ENCODE measurements at regions not wholly inside any gene's neighbourhood (a gene's known extent, or its start where the extent isn't known, plus 50 kb on each side); places are given as distances from the start of the nearest gene placed in this dataset.

GRCh38 chrY:8202837-8203236 lies 1134.4 kb upstream of the TSPY4 start:
- no peak for DNase-seq (ENCODE audit: extremely low read depth in 1 of 11, low read depth in 9 of 11, low spot score in 4 of 11)

DNA sequence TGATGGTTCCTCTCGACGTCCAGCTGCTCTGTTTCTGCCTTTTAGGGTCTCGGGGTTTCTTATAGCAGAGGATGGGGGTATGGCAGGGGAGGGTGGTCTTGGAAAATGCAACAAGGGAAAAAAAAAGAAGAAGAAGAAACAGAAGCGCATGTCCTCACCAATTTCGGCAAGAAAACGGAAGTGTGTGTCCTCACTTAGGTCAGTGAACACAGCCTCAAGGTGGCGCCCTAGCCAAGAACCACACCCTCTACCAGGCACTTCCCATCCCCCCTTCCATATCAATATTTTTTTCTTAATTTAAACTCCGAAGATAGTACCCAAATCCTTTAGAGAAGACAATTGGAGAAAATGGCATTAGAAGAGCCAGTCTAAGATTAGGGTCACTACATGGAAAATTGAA lies 1096.1 kb upstream of the TSPY4 start:
- no peak for DNase-seq (ENCODE audit: extremely low read depth in 1 of 11, low read depth in 9 of 11, low spot score in 4 of 11)

GRCh38 chrY:8273807-8274206 lies 1063.5 kb upstream of the TSPY4 start:
- DNase-seq (ENCODE audit: extremely low read depth in 1 of 11, low read depth in 9 of 11, low spot score in 4 of 11): no peak

GRCh38 chrY:8305021-8305420 lies 1032.2 kb upstream of the TSPY4 start:
- DNase-seq (ENCODE audit: extremely low read depth in 1 of 11, low read depth in 9 of 11, low spot score in 4 of 11): no peak

DNA sequence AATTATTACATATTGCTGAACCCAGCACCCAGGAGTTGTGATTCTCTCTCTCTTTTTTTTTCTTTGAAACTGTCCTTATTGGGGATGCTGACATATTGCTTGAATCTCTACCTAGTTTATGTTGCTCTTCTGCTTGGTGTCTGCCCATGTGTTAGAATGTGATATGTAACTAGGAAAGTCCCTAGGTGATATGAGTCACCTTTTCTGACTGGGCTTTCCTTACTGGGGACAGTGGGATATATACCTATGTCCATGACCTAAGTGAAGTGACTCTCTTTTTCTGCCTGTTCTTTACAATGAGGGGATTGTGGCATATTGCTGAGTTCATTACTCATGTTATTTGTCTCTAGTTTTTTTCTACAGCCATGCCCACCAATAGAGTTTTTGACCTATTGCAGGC lies 1013.2 kb upstream of the TSPY4 start:
- no peak for DNase-seq (ENCODE audit: extremely low read depth in 1 of 11, low read depth in 9 of 11, low spot score in 4 of 11)

DNA sequence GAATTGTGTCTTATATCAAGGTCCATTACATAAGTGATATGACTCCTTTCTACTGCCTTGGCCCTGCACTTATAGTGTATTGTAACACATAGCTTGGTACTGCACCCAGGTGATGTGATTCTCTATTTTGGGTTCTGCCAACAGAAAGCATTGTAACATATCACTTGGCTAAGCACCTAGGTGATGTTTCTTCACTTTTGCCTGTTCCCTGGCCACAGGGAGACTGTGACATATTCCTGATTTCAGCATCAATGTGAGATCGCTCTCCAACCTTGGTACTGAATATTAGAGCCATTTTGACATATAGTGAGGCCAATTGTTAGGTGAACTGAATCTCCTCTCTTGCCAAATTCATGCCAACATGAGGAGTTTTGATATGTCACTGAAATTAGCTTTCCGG lies 1010.3 kb upstream of the TSPY4 start:
- DNase-seq (ENCODE audit: extremely low read depth in 1 of 11, low read depth in 9 of 11, low spot score in 4 of 11): no peak

GRCh38 chrY:8327708-8328354 lies 1009.4 kb upstream of the TSPY4 start:
- DNase-seq (ENCODE audit: extremely low read depth in 1 of 11, low read depth in 9 of 11, low spot score in 4 of 11): no peak

DNA sequence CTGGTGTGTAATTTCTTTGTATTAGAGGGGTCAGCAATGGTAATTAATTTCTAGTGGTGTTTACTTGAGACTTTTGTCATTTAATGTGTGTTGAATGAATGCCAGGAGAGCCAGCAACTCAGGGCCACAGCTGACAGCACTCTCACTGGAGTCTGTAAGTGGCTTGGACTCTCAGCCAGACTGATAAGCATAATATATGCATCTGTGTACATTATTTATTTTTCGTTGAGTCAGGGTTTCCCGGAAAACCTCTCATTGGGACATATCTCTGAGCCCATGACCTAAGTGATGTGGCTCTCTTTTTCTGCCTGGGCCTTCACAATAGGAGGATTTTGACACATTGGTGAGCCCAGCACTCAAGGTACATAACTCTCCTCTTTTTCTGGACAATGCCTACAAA lies 1007.8 kb upstream of the TSPY4 start:
- DNase-seq (ENCODE audit: extremely low read depth in 1 of 11, low read depth in 9 of 11, low spot score in 4 of 11): peak in 1 of 11 donors; percentile 0

DNA sequence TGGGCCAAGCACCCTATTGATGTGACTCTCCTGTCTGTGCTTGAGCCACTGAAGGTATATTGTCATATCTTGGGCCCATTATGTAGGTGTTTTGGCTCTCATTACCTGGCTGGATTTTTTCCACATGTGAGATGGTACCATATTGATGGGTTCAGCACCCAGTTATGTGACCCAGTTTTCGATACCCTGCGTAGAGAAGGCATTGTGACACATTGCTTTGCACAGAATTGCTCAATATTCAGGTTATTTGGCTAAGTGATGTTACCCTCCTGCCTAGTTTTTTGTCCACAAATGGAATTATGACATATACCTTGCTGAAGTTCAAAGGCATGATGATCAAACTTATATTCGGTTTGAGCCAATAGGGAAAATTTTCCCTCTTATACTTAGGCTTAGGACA lies 1007.3 kb upstream of the TSPY4 start:
- no peak for DNase-seq (ENCODE audit: extremely low read depth in 1 of 11, low read depth in 9 of 11, low spot score in 4 of 11)

DNA sequence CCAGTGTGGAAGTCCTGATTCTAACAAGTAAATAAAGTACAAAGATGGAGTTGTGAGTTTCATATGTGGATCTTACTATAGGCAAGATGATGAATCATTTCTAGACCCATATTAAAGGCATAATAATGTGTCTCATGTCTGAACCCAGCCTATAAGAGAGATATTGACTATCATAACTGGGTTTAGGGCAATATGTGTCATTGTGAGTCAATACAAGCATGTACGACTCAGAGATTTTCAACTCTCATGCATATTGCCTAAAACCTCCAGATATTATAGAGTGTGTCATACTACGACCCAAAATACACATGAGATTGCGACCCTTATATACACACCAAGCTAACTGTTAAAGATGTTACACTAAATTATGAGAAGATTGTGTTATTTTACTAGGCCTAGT lies 1003.9 kb upstream of the TSPY4 start:
- DNase-seq (ENCODE audit: extremely low read depth in 1 of 11, low read depth in 9 of 11, low spot score in 4 of 11): no peak

- no peak for DNase-seq (ENCODE audit: extremely low read depth in 1 of 11, low read depth in 9 of 11, low spot score in 4 of 11)
Observed at GRCh38 chrY:8335299-8335835, 1001.9 kb upstream of the TSPY4 start.

DNA sequence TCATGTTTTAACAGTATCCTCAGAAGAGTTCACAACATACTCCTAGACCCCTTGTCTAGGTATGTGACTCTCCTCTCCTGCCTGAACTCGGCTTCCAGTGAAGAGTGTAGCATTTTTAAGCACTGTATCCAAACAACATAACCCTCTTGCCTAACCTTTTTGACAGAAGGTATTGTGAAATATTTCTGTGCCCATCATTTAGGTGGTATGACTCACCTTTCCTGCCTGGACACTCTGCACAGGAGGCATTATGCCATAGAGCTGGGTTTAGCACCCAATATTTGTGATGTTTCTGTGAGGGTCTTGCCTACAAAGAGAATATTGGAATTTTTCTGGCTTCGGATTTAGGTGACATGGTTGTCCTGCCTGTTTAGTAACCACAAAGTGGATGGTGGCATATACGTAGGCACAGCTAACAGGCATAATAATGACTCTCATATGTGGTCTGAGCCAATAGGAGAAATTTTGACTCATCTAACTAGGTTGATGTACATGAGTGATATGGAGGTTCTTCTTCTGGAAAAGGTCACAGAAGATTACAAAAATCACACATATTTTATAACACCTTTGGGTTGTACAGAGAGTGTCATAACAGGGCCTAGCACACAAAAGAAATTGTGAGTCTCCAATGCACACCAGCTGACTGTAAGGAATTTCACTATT lies 1001.0 kb upstream of the TSPY4 start:
- DNase-seq (ENCODE audit: extremely low read depth in 1 of 11, low read depth in 9 of 11, low spot score in 4 of 11): no peak

DNA sequence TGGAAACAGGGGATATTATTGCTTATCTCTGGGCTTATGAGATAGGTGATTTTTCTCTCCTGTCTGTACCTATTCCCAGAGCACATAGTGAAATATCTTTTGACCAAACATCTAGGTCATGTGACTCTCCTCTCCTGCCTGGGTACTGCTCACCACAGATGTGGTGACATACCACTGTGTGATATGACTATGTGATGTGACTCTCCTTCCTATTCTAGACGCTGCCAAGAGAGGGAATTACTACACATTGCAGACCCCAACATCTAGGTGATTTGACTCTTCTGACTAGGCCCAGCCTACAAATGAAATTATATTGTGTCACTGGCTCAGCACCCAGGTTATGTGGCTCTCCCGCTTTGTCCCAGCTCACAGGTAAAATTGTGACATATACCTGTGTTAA lies 996.3 kb upstream of the TSPY4 start:
- no peak for DNase-seq (ENCODE audit: extremely low read depth in 1 of 11, low read depth in 9 of 11, low spot score in 4 of 11)

DNA sequence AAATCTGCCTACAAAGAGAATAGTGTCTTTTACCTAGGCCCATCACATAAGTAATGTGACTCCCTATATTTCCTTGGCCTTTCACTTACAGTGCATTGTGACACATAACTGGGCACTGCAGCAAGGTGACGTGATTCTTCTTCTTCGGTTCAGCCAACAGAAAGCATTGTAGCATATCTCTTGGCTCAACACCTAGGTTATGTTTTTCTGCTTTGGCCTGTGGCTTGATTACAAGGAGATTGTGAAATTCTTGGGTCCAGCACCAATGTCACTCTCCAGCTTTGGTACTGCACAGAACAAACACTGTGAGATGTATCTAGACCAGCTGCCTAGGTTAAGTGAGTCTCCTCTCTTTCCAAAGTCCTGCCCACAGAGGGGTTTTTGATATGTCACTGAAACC lies 995.1 kb upstream of the TSPY4 start:
- DNase-seq (ENCODE audit: extremely low read depth in 1 of 11, low read depth in 9 of 11, low spot score in 4 of 11): no peak

DNA sequence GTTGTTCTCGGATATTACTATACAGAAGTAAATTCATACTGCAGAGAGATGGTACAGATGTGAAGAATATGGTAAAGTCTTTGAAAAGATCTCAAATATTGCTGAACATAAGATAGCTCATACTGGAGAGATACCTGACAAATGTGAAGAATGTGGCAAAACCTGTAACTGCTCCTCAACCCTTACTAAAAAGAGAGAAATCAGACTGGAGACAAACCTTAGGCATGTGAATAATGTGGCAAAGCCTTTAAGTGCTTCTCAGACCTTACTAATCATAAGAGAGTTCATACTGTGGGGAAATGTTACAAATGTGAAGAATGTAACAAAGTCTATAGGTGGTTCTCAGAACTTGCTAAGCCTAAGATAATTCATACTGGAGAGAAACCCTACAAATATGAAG lies 986.0 kb upstream of the TSPY4 start:
- DNase-seq (ENCODE audit: extremely low read depth in 1 of 11, low read depth in 9 of 11, low spot score in 4 of 11): no peak

GRCh38 chrY:8352201-8352600 lies 985.1 kb upstream of the TSPY4 start:
- no peak for DNase-seq (ENCODE audit: extremely low read depth in 1 of 11, low read depth in 9 of 11, low spot score in 4 of 11)

DNA sequence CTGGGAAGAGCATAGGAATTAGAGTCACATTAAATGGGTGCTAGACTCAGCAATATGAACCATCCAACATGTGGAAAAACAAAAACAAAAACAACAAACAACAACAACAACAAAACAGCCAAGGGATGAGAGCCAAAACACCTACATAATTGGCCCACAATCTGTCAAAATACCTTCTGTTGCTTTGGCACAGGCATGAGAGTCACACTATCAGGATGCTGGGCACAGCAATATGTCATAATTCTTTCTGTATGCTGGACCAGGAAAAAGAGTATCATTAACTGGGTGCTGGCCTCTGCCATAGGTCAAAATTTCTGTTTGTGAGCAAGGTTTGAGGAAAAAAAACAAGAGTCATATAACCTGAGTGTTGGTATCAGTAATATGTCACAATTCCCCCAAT lies 979.1 kb upstream of the TSPY4 start:
- DNase-seq (ENCODE audit: extremely low read depth in 1 of 11, low read depth in 9 of 11, low spot score in 4 of 11): no peak

DNA sequence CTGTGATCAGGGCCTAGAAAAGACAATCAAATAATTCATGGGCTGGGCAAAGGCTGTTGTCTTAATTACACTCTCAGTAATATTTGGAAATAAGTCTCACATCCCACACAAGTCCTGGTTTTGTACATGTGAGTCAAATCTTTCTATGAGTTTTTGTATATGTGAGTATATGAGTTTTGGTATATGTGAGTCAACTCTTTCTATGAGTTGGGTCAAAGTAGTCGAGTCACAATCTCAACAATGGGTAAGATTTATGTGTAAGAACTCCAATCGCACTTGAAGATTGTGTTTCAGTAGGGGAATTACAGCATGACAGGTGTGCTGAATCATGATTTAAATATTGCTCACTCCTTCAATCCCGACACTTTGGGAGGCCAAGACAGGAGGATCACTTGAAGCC lies 975.5 kb upstream of the TSPY4 start:
- DNase-seq (ENCODE audit: extremely low read depth in 1 of 11, low read depth in 9 of 11, low spot score in 4 of 11): no peak

DNA sequence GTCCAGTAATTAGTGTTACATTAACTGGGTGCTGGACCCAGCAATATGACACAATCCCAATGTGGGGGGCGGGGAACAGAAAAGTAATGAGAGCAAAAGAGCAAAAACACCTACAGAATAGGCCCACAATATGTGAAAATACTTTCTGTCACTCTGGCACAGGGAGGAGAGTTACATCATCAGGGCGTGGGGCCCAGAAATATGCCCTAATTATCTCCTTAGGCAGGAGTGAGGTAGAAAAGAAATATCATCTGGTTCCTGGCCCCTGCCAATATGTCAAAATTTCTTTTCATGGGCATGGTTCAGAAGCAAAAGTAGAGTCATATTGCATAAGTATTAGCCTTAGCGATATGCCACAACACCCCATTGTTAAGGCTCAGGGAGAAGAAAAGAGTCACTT lies 959.8 kb upstream of the TSPY4 start:
- no peak for DNase-seq (ENCODE audit: extremely low read depth in 1 of 11, low read depth in 9 of 11, low spot score in 4 of 11)

DNA sequence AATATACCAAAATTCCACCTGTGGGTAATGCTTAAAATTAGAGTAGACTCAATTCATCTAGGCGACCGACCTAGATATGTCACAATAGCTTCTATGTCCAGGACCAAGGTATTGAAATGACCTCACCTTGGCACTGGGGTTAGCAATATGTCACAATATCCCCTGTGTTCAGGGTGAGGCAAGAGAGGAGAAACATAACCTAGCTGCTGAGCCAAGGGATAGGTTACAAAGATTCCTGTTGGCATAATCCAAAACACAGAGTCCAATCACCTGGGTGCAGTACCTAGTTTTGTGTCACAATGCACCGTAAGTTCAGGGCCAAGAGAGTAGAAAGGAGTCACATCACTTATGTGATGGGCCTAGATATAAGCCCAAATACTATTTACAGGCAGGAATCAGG lies 957.5 kb upstream of the TSPY4 start:
- no peak for DNase-seq (ENCODE audit: extremely low read depth in 1 of 11, low read depth in 9 of 11, low spot score in 4 of 11)

DNA sequence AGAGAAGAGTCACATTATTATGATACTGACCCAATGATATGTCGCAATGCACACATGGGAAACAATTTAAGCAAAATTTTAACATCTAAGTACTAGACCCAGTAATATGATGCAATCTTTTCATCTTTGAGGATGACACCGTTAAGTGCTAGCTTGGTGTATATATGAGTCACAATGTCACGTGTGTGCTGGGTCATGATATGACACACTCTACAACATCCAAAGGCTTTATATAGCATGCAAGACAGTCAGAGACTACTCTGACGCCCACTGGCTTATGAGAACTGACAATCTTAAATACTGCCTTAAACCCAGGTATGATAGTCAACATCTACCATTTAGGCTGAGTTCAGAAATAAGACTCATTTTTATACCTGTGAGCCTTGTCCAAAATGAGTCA lies 955.8 kb upstream of the TSPY4 start:
- DNase-seq (ENCODE audit: extremely low read depth in 1 of 11, low read depth in 9 of 11, low spot score in 4 of 11): no peak

All from renal cortex interstitium (tissue), 11 donors.